ENCODE measurements at regions not wholly inside any gene's neighbourhood (a gene's known extent, or its start where the extent isn't known, plus 50 kb on each side); places are given as distances from the start of the nearest gene placed in this dataset.
"Not testable (repeated sequence)": the region's sequence is repeated elsewhere in the genome, so short reads cannot be mapped to it uniquely, and the experiment has no call there.

GRCh38 chr7:3133811-3134385 is 90.2 kb upstream of the CARD11 start:
- DNase-seq (ENCODE audit: low spot score) = no peak
- intact Hi-C loops (cut with DNase I) = no loop called here

- no peak for DNase-seq (ENCODE audit: low spot score)
These were observed 91.1 kb upstream of the CARD11 start for GRCh38 chr7:3134745-3135144.

GRCh38 chr7:3135626-3136025 is 92.0 kb upstream of the CARD11 start:
- DNase-seq (ENCODE audit: low spot score) = no peak
- intact Hi-C loops (cut with DNase I) = no loop called here

More at GRCh38 chr7:3134745-3135144, 91.1 kb upstream of the CARD11 start:
- intact Hi-C loops (cut with DNase I) = no loop called here

GRCh38 chr7:3138206-3138605 is 94.5 kb upstream of the CARD11 start:
- intact Hi-C loops (cut with DNase I) = no loop called here
- DNase-seq (ENCODE audit: low spot score) = no peak

DNA sequence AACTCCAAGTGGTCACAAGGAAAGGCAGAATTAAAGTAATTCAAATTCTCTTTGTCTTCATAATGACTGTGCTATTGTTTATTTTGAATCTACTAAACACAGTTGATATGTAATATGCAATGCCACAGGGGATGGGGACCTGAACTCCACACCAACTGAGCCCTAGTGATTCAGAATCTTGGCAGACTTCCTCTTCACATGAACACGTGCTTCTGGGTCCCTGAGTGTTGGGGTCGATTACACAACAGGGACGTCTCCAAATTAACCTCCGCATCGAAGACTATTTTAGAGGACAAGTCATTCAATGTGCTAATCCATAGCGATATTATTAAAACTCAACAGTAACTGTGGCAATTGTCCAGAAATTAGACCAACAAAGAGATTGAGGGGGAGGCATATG is 95.3 kb upstream of the CARD11 start:
- DNase-seq (ENCODE audit: low spot score) = no peak
- intact Hi-C loops (cut with DNase I) = loop anchor here in 1 of 2 donors (1.0 kb wide), 1 partner anchor 31 kb away; no protein-coding TSS in a partner anchor

GRCh38 chr7:3140834-3141233 is 97.2 kb upstream of the CARD11 start:
- DNase-seq (ENCODE audit: low spot score) = no peak

DNA sequence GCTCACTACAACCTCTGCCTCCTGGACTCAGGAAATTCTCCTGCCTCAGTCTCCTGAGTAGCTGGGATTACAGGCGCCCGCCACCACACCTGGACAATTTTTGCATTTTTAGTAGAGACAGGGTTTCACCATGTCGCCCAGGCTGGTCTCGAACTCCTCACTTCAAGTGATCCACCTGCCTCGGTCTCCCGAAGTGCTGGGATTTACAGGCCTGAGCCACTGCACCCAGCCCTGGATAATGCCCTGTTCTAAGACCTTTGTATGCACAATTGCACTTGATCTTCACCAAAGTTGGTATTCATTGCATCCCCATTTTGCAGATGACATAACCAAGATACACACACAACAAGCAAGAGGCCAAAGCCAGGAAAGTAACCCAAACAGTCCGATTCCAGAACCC is 97.7 kb upstream of the CARD11 start:
- peak; percentile 35 for DNase-seq (ENCODE audit: low spot score)

More at GRCh38 chr7:3140834-3141233, 97.2 kb upstream of the CARD11 start:
- intact Hi-C loops (cut with DNase I) = no loop called here

DNA sequence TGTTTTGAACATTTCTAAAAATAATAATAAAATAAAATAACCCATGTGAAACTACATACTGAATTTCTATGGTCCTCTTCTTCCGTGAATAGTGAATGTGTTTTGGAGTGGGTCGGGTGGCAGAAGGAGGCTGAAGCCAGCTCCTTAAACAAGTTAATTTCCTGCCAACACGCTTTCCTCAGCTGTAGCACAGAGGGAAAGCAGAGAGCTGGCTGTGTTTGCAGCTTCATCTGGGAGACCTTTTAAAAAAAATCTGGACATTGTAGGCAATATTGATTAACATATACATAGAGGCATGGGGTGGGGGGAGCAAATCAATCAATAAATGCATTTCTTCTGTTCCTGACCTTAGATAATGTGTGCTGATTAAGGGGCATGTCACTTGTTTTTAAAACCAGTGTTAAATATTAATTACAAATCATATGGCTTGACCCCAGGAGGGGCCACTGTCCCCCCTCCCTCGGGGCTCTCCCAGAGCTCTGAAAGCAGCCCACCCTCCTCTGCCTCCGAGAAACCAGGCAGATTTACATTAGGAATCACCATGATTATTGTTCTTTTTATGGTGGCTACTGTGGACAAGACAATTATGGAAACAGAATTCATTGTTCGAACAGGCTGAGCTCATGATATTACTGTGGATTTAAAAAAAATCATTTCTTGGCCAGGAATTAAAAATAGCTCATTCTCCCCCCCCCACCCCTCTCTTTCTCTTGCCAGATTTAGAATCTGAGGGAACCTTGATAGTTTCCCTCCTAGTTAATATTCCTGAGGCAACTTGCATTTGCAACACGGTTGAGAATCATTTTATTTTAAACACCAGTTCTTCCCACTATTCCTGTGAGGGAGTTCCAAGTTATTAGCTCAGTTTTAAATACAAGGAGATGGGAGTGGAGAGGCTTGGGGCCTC is 100.5 kb upstream of the CARD11 start:
- intact Hi-C loops (cut with DNase I) = no loop called here
- DNase-seq (ENCODE audit: low spot score) = peak; percentile 1

More for the DNA sequence above, 97.7 kb upstream of the CARD11 start:
- intact Hi-C loops (cut with DNase I) = no loop called here

DNA sequence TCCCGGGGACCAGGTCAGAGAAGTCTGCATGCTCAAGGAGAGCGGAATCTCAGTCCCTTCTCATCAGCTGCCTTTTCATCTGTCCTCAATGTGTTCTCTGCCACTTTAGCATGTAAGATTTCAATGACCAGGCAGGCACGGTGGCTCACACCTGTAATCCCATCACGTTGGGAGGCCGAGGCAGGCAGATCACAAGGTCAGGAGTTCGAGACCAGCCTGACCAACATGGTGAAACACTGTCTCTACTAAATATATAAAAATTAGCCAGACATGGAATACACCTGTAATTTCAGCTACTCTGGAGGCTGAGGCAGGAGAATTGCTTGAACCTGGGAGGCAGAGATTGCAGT is 101.1 kb upstream of the CARD11 start:
- DNase-seq (ENCODE audit: low spot score); intact Hi-C loops (cut with DNase I): not testable (repeated sequence)

DNA sequence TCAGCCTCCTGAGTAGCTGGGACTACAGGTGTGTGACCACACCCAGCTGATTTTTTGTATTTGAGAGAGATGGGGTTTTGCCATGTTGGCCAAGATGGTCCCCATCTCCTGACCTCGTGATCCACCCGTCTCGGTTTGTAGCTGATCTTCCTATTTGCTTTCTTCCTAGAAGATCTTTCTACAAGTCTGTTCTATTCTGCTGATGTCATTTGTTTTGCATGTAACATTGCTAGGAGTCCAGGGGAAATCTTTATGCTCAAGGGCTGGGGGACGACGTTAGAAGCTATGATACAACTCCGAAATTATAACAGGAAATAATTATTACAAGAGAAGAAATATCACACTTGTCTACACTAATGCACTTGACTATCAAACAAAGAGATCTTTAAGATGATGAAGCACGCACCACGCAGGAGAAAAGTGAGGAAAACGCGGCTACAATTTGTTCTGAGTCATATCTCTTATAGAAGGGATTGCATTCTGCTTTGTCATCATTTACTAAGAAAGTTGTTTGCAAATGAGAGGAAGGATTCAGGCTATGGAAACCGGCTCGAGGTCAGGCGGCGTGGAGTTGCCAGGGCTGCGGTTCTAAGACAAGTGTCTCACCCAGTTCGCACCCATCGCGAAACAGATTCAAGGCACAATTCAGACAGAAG is 103.0 kb upstream of the CARD11 start:
- intact Hi-C loops (cut with DNase I) = no loop called here
- DNase-seq (ENCODE audit: low spot score) = no peak

GRCh38 chr7:3148471-3148870 is 104.8 kb upstream of the CARD11 start:
- intact Hi-C loops (cut with DNase I) = not testable (repeated sequence)

DNA sequence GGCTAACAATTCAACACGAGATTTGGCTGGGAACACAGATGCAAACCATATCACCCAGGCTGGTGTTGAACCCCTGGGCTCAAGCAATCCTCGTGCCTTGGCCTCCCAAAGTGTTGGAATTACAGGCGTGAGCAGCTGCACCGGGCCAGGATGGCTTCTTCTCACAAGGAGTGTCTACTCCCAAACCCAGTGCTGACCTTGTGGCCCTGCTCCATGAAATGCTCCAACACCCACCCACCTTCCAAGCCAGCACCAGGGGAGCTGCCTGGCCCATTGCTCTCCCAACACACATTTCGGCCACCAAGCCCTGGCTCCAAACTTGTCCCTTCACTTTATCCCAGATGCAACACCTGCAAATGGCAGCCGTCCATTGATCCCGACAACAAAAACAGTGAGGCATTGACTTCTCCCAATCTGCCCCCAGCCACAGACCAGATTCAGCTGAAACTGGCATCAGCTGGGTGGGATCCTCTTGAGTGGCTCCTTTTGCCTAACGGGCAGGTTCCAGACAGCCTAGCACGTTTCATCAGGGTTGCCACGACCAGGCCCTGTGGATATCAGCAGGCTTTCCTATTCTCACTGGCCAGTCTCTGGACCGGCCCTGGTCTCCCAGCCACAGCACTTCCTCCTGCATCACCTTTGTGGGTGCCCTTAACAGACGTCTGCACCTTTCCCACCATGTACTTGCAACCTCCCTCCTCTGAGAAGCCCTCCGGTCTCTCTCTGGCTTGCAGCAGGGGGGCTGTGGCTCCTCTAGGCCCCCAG is 105.7 kb upstream of the CARD11 start:
- peak; percentile 64 for DNase-seq (ENCODE audit: low spot score)
- intact Hi-C loops (cut with DNase I) = no loop called here

More at GRCh38 chr7:3148471-3148870, 104.8 kb upstream of the CARD11 start:
- DNase-seq (ENCODE audit: low spot score) = not testable (repeated sequence)

- DNase-seq (ENCODE audit: low spot score) = peak; percentile 38
- intact Hi-C loops (cut with DNase I) = loop anchor here in 1 of 2 donors (10.0 kb wide), 1 partner anchor 265 kb away; no protein-coding TSS in a partner anchor
These were observed 106.4 kb upstream of the CARD11 start for GRCh38 chr7:3150027-3150426.

GRCh38 chr7:3151784-3152183 is 108.1 kb upstream of the CARD11 start:
- DNase-seq (ENCODE audit: low spot score) = no peak
- intact Hi-C loops (cut with DNase I) = loop anchor here in 1 of 2 donors (10.0 kb wide), 1 partner anchor 267 kb away; no protein-coding TSS in a partner anchor

DNA sequence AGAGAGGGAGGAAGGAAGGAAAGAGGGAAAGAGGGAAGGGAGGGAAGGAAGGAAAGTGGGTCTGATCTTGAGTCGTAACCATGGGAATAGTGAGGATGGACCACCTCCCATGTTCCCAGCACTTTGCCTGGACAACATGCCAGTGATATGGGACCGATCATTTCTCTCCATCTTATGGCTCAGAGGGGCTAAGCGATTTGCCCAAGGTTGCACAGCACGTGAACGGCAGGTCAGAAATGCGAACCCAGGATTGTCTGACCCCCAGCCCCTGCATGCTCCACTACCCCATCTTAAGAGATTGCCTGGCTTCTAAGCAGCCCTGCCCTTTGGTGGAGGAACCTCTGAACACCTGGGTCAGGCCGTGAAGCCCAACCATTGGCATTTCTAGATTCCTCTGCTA is 109.0 kb upstream of the CARD11 start:
- peak; percentile 31 for DNase-seq (ENCODE audit: low spot score)
- intact Hi-C loops (cut with DNase I) = loop anchor here in 1 of 2 donors (10.0 kb wide), 1 partner anchor 268 kb away; no protein-coding TSS in a partner anchor

DNA sequence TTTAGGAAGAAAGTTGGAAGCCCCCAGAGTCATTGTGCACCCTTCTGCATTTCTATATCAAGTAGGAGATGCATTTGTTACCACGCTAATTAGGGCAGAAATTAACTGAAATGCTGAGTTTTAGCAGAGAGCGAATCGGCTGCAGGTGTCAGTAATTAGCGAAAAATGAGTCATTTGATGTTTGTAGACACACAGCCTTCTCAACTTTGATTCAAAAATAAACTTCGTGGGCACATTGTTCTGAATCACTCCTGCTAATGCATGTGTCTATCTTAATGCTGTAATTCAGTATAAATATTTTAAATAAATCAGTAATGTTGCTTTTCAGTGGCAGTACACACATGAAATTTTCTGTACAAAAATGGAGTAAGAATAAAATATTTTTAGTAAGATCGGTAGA is 109.5 kb upstream of the CARD11 start:
- DNase-seq (ENCODE audit: low spot score) = no peak
- intact Hi-C loops (cut with DNase I) = loop anchor here in 1 of 2 donors (10.0 kb wide), 1 partner anchor 268 kb away; no protein-coding TSS in a partner anchor

- intact Hi-C loops (cut with DNase I) = loop anchor here in 1 of 2 donors (10.0 kb wide), 1 partner anchor 270 kb away; no protein-coding TSS in a partner anchor
- peak; percentile 42 for DNase-seq (ENCODE audit: low spot score)
These were observed 110.7 kb upstream of the CARD11 start for GRCh38 chr7:3154317-3154716.

DNA sequence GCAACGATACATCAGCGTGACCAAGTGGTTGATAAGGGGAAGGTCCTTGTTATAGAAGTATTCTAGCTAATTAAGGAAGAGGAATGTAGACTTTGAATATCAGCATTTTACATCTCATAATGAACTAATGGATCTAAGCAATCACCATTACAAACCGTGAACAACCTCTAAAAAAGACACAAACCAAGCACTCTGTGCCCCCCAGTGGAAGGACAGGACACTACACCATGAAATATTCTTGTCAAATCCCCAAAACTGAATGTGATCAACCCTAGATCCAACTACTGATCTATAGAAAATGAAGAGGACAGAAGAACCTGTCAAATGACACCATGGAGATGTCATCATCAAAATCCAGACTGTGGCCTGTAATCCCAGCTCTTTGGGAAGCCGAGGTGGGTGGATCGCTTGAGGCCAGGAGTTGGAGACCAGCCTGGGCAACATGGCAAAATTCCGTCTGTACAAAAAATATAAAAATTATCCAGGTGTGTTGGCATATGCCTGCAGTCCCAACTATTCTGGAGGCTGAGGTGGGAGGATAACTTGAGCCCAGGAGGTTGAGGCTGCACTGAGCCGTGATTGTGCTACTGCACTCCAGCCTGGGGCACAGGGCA is 111.3 kb upstream of the CARD11 start:
- peak; percentile 30 for DNase-seq (ENCODE audit: low spot score)
- intact Hi-C loops (cut with DNase I) = loop anchor here in 1 of 2 donors (10.0 kb wide), 1 partner anchor 270 kb away; no protein-coding TSS in a partner anchor

Data from posterior vena cava (tissue), 2 donors.